Non-pigmented ciliary epithelial cell (primary cell): ENCODE measurements at regions not wholly inside any gene's neighbourhood (a gene's known extent, or its start where the extent isn't known, plus 50 kb on each side); places are given as distances from the start of the nearest gene placed in this dataset.

ENCODE experiments used
- DNase-seq: peaks from one replicate; pipeline ENCODE4 v3.0.0-alpha.2; 2010; ENCODE audit warnings: low read depth

DNA sequence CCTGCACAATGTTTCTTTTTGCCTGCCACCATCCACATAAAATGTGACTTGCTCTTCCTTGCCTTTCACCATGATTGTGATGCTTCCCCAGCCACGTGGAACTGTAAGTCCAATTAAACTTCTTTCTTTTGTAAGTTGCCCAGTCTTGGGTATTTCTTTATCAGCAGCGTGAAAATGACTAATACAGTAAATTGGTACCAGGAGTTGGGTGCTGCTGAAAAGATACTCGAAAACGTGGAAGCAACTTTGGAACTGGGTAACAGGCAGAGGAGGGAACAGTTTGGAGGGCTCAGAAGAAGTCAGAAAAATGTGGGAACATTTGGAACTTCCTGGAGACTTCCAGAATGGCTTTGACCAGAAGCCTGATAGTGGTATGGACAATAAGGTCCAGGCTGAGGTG lies 425.3 kb downstream of the GPATCH2 start:
- no peak for DNase-seq

DNA sequence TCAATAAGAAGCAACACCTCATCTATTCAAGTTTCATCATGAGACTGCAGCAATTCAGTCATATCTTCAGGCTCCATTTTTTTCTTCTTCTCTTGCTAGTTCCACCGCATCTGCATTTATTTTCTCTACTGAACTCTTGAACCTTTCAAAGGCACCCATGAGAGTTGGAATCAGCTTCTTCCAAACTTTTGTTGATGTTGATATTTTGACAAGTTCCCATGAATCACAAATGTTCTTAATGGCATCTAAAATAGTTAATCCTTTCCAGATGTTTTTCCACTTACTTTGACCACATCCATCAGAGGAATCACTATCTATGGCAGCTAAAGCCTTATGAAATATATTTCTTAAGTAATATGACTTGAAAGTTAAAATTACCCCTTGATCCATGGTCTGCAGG lies 434.3 kb downstream of the GPATCH2 start:
- DNase-seq: no peak

DNA sequence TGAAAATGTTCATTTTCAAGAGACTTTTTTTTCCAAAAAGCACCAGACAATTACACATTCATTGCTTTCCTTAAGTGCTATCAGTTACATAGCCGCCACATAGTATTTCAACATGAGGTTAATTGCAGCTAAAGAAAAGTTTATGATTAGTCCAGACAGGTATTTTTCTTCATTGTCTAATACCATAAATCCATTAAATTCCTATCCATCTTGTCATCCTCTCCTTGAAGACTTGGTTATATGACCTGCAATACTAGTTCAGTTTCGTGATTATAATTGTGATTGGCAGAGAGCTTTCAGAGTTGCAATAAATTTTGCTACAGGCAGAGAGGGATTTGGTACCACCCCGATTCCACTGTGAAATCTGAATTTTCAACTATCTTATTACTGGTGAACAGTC lies 437.7 kb downstream of the GPATCH2 start:
- DNase-seq: no peak

DNA sequence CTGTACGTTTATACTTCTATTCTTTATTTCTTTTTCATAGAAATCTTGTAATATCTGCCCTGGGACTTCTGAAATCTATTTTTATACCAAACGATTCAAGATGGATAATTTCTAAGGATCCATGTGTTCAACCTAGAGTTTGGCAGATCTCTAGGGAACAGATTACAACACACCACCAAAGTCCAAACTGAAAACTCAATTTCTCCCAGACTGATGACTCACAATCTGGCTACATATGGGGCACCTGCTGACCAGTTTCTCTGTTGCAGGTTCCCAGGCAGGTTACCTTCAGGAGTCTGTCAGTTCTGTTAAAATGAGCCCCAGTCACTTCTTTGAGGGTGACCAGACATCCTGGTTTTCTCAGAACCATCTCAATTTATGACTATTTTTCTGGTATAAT lies 439.4 kb downstream of the GPATCH2 start:
- no peak for DNase-seq

DNA sequence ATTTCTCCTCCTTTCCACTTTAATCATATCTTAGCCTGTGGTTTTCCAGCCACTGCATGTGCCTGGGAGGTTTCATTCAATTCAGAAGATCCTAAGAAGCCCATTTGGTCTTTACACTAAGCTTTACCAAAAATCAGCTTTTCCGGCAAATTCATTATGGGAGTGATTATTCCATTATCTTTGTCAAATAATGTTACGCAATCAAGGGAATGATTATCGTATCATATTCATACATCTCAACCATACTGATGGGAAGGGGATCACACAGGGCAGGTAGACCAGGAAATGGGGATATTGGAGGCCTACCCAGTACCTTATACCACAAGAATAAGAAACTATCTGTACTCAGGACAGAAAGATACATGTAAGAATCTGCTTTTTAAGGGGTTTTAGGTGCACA lies 440.5 kb downstream of the GPATCH2 start:
- DNase-seq: no peak

DNA sequence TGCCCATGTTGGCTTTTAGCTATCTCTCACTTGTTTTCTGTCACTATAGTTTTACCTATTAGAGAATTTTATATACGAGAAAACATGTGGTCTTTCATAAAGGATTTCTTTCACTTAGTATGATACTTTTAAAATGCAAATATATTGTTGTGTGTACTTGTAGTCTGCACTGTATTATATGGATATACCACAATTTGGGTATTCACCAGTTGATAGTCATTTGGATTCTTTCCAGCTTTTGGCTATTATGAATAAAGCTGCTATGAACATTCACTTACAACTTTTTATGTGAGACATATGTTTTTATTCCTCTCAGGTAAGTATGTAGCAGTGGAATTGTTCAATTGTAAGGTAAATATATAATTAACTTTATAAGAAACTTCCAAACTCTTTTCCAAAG lies 441.5 kb downstream of the GPATCH2 start:
- DNase-seq: no peak

DNA sequence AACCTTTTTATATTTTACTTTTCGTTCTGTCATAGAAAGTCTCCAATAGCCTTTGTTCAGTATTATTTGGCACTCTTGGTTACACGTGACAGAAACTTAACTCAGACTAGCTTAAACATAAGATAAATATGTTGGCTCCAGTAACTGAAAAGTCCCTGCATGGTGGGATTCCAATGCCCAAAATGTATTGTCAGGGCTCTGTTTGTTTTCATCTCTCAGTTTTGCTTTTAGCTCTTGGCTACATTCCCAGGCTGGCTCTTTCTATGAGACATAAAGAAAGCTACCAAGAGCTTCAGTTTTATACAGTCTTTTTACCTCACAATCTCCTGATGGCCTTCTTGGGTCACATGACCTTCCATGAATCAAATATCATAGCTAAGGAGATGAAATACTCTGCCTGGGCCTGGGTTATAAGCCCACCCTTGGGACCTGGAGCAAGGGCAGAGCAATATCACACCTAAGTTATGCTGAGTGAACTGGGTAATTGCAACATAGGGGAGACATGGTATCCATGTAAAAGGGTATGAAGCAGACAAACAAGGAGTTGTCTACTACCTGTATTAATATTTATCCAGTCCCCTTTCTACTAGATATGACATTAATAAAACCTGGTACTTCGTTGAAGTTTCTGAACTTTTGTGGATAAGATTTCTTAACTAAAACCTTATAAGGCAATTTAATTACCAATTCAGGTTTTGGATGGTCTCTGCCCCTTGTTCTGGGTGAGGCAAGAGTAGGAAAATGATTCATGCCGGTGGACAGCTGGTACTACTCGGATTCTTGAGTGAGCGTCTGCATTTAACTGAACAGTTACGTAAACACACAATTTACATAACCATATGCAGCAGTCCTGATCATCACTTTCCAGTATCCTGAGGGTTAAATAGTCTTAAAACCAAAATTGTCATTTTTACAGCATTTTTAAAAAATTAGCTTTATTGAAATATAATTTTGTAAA lies 442.3 kb downstream of the GPATCH2 start:
- no peak for DNase-seq

DNA sequence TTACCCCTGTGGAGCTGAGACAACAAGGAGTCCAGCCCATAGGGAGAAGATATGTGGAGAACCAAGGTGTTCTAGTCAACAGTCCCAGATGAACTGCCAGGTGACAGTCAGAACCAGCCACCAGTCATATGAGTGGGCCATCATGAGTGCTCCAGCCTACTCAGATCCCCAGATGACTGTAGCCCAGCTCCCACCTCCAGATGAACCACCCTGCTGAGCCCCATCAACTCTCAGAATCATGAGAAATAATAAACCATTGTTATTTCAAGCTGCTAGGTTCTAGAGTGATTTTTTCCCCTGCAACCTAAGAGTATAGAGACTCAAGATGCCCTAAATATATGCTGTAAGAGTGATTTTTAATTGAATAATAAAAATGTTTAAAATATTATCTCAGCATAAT lies 444.2 kb downstream of the GPATCH2 start:
- DNase-seq: no peak

DNA sequence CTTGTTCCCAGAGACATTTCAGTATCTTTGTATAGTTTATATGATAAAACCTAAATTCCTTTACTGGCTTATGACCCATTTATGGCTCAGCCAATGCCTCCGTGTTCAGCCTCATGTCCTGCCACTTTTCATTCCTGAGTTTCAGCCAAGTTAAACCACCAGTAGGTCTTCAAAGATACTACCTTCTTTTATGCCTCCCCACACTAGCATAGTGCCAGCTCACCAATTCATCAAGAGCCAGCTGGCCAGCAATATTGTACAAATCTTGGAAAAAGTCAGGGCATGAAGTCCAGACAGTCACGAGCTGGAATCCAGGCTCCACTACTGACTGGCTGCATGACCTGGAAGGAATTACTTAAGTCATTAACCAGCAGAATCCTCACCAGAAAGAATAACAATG lies 446.0 kb downstream of the GPATCH2 start:
- DNase-seq: no peak

DNA sequence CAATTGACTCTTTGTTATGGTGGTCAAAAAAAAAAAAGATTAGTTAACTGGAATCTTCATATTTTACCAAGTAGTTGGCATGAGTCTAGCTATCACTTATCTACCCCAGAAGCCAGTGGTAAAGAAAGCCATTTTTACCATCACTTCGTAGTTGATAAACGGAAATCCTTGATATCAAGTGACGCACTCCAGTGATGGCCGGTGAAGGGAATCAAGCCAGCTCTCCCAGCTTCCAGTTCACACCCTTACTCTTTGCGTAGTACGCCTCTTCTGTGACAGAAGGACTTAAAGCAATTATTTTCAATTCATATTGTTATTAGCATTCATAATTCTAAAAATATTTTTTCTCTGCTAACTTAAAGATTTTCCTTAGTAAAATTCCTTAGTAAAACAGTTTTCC lies 447.9 kb downstream of the GPATCH2 start:
- no peak for DNase-seq

DNA sequence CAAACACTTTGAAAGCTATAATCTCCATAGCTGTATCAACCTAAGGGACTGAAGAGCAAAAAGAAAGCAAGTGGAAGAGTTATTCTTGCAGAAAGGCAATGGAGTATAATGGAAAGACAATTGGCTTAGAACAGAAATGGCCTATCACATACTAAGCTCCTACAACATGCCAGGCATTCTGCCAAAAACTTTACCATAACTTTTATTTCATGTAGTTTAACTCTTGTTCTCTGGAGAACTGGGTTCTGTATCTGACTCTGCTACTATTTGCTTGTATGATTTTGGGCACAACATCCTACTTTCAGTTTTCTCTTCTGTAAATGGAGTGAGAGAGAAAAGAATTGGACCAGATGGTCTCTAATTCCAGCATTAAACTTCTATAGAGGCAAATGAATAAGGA lies 449.1 kb downstream of the GPATCH2 start:
- no peak for DNase-seq

DNA sequence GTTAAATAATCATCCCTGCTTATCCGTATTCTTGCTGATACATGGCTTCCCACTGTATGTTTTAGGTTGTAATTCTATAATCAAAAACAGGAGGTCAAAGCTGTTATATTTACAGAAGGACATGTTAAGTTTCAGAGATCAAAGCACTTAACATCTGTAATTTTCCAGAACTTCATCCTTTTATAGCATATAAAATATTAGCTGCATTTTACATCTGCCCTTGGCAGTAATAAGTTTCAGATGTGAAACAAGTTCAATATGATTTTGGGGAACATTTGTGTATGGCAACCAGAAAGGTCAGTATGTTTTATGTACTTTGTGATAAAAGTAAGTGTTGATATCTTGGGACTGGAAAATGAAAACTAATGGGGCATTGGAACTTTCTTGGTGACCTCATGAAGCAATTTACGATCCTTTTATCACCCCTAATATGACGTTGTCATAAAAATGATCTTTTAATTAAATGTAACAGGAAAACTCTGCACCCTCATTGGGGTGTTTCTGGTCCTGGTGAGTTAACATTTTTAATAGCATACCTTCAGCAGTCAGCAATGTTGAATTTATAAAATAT lies 449.6 kb downstream of the GPATCH2 start:
- no peak for DNase-seq

DNA sequence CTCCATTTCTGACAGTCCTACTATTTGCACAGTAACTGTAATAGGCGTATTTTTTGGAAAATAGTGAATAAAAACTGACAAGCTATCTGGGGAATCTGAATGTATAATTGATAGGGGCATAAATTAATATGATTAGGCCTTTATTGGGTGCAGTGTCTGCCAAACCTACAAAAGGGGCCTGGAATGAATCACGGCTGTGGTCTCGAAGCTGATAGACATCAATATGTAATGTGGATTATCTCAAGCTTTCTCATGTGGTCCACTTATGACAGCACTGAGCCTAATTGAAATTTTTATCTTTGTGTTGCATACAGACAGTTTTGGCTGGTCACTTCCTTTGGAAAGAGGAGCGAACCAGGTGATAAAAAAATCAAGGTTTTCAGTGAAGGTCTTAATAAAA lies 450.4 kb downstream of the GPATCH2 start:
- no peak for DNase-seq

DNA sequence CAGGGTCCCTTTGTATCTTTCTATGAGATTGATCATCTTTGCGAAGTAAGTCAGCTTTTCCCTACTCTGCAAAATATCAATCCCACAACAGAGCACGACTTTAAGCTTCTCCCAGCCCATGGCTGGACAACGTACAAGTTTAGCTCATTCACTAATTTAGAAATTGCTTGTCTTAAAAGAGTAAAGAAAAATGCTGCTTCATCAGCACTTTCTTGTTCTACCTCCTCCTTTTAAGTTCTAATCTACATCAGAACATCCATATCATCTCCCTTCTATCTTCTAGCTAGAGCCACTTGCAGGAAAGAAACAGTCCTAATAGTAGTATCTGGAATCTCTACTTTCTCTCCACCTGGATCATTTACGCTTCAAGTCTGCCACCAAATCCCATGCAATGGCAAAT lies 441.2 kb upstream of the ESRRG start:
- DNase-seq: no peak

DNA sequence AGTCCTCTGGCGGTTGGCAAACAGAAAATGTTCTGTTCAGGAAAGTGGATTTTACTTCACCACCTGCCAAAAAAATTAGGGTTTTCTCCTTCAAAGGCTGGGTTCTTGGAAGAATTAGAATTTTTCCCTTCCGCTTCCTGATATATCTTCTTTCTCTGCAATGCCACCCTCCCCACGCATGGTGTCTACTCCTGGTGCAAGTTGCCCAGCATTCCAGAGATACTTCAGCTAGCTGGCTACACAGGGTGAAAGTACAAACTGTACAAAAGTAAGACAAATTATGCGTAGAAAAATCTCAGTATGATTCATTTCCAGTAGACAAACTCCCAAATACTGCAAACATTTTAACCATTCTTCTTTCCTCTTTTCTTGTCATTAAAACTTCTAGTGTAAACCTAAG lies 430.1 kb upstream of the ESRRG start:
- DNase-seq: no peak

DNA sequence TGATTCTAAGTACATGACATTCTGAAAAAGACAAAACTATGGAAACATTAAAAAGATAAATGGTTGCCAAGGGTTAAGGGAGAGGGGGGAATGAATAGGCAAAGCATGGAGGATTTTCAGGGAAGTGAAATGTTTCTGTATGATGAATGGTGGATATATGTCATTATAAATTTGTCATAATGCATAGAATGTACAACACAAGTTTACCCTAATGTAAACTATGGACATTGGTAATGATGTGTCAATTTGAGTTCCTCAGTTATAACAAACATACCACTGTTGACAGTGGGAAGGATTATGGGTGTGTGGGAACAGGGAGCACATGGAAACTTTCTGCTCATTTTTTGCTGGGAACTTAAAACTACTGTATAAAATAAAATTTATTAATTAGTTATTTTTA lies 427.1 kb upstream of the ESRRG start:
- DNase-seq: no peak

DNA sequence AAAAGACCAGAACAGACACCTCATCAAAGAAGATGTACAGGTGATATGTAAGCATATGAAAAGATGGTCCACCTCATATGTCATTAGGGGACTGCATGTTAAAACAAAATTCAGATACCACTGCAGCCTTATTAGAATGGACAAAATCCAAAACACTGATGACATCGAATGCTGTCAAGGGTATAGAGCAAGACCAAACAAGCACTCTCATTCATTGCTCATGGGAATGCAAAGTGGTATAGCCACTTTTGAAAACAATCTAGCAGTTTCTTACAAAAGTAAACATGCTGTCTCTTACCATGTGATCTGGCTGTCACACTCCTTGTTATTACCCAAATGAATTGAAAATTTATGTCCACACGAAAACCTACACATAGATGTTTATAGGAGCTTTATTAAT lies 426.6 kb upstream of the ESRRG start:
- DNase-seq: no peak

DNA sequence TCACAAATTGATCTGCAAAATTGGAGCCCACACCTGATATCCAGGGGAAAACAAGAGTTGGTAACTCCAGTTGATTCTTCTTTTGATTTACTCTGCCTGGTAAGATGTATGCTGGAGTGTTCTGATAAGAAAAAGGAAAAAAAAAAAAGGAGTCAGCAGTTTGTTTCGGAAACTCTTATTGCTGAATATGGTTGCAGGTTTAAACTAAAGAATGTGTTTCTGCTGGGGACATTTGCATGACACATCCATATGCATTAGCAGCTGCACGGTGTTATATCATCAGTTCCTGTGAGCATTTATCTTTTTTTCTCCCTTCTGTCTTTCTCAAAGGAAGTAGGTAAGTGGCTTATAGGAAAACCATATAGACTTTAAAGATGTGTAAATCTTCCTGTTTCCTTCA lies 418.5 kb upstream of the ESRRG start:
- no peak for DNase-seq

DNA sequence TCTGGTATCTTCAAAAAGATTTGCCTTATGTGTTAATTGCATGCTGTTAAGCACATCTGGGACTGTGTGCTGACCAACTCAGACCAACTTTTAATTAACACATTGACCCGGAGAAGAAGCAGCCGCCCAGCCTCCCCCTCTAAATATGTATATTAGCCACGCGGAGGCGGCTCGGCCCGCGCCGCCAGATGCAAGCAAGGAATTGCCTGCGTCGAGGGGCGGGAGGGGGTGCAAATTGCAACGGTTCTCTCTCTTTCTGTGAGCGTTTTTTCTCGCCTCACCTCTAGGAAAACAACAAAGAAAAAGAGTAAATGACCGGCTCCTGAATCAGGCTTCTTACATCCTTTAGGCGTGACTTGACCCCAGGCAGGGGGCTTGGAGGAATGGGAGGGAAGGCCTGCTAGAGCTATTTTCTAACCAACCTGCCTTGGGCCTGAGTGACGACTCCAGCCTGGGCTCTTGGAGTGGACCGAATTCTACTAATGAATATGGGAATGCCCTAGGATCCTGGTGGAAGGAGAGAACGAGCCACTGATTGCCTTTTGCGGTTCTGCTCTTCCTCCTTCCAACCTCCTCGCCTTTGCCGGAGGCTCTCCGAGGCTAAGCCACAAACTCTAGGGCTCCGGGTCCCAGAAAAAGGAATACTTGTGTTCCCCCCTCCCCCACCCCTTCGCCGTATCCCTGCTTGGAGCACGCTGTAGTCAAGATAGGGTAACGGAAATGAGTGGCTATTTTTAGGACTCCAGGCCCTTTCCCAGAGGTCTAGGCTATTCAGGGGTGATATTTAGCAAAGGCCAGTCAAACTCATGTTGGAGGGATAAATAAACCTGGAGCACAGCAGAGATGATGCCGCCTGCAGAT lies 417.0 kb upstream of the ESRRG start:
- DNase-seq: no peak

DNA sequence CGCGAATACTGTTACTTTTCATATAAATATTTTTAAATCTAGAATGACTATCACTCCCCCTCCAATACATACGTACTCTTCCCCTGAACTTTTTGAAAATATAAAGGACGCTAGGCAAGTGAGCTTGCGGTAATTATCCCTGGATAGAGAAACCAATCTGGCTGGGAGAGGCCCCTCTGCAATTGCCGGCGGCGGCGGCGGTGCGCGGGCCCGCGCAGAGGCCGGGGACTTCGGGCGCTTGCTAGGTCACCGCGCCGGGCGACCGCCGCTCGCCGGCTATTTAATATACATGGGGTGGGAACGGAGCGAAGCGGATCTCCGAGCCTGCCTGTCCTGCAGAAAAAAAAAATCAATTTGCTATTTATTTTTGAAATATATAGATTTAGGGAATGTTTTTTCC lies 416.3 kb upstream of the ESRRG start:
- no peak for DNase-seq

DNA sequence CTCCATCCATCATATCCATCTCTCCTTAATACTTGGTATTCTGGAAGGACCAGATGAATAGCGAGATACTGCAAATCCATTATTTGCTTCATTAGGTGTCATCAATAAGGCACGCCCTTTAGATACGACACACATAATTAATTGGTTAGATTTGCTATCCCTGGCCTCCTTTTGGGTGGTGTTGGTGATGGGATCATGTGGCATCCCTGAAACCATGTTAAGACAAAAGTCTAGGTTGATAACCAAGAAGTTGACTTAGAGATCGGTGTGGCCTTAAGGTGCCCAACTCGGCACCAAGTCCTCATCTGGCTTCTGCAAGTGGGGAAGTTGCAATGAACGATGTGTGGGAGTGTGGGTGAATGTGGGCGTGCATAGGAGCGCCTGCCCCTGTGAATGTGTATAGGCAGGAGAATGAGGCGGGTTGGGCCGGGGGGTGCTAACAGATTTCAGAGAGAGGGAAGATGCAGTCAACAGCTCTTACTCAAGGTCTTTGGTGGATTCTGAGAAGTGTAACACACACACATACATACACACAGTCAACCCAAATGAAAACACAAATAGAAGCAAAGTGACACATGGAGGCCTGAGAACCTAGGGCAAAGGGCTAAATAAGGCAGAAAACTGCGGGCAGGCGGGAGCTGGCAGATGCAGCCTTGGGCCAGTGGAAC lies 415.7 kb upstream of the ESRRG start:
- DNase-seq: no peak

DNA sequence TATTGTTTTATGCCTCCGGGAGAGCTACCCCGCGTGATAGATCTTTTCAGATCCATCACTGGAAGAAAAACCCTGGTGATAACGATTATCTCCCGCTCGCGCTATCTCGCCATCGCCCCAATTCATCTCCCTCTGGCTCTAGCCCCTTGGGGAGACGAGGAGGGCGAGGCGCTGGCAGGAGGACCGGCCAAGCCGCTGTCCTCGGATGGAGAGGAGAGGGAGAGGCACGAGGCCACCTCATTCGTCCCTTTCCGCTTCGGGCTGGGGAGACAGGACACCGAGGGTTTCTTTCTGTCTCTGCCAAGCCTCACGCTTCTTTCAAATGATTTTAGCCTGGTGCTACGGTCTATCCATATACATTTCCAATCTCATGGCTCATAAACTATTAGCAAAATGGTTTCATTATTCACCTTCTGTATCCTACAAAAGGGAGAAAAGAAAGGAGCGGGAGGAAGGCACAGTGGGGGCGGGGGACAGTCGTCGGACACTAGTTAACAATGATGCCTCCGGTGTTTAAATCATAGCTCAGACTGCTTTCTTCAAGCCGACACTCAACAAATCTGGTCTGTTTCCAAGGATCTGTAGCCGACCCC lies 415.0 kb upstream of the ESRRG start:
- DNase-seq: no peak
